ENCODE measurements at regions not wholly inside any gene's neighbourhood (a gene's known extent, or its start where the extent isn't known, plus 50 kb on each side); places are given as distances from the start of the nearest gene placed in this dataset.

GRCh38 chr7:125683156-125683555 is 753.5 kb upstream of the POT1 start:
- intact Hi-C loops (cut with DNase I; ENCODE audit: low total_unique reads) = no loop called here
- peaks cover 0 to 5% (median 0%) of the 10 kb centered on the region in 3 donors for H3K9me3 ChIP-seq
- no peak for TF ChIP-seq CTCF (IDR thresholded peaks at IDR 0.05)
- no peak overlapping the region for H3K27ac ChIP-seq
- no peaks in the 10 kb centered on the region for H3K36me3 ChIP-seq
- no peaks in the 10 kb centered on the region for H3K27me3 ChIP-seq
- no peak overlapping the region for H3K4me3 ChIP-seq
- no peak for DNase-seq
- H3K4me1 ChIP-seq = no peaks in the 10 kb centered on the region

- H3K9me3 ChIP-seq = peaks cover 0 to 3% (median 0%) of the 10 kb centered on the region in 3 donors
- H3K27ac ChIP-seq = no peak overlapping the region
- TF ChIP-seq CTCF (IDR thresholded peaks at IDR 0.05) = no peak
- no peaks in the 10 kb centered on the region for H3K4me1 ChIP-seq
- intact Hi-C loops (cut with DNase I; ENCODE audit: low total_unique reads) = no loop called here
- H3K27me3 ChIP-seq = no peaks in the 10 kb centered on the region
- no peak overlapping the region for H3K4me3 ChIP-seq
- H3K36me3 ChIP-seq = no peaks in the 10 kb centered on the region
- no peak for DNase-seq
These were observed 751.9 kb upstream of the POT1 start for GRCh38 chr7:125681508-125681907.

- Histone ChIP-seq H3K27ac (no peak overlapping the region), H3K4me1 (no peaks in the 10 kb centered on the region), H3K27me3 (no peaks in the 10 kb centered on the region), H3K36me3 (no peaks in the 10 kb centered on the region), H3K9me3 (no peaks in the 10 kb centered on the region), H3K4me3 (no peak overlapping the region)
- no peak for DNase-seq
- intact Hi-C loops (cut with DNase I; ENCODE audit: low total_unique reads) = no loop called here
- no peak for TF ChIP-seq CTCF (IDR thresholded peaks at IDR 0.05)
These were observed 749.1 kb upstream of the POT1 start for GRCh38 chr7:125678771-125679170.

GRCh38 chr7:125675640-125676039 is 746.0 kb upstream of the POT1 start:
- intact Hi-C loops (cut with DNase I; ENCODE audit: low total_unique reads) = no loop called here
- no peak overlapping the region for H3K27ac ChIP-seq
- no peaks in the 10 kb centered on the region for H3K36me3 ChIP-seq
- no peak for TF ChIP-seq CTCF (IDR thresholded peaks at IDR 0.05)
- no peaks in the 10 kb centered on the region for H3K9me3 ChIP-seq
- no peak for DNase-seq
- H3K4me1 ChIP-seq = no peaks in the 10 kb centered on the region
- H3K27me3 ChIP-seq = no peaks in the 10 kb centered on the region
- no peak overlapping the region for H3K4me3 ChIP-seq

- TF ChIP-seq CTCF (IDR thresholded peaks at IDR 0.05) = no peak
- no peak for DNase-seq
- no peaks in the 10 kb centered on the region for H3K36me3 ChIP-seq
- intact Hi-C loops (cut with DNase I; ENCODE audit: low total_unique reads) = no loop called here
- H3K4me1 ChIP-seq = no peaks in the 10 kb centered on the region
- no peak overlapping the region for H3K27ac ChIP-seq
- no peaks in the 10 kb centered on the region for H3K27me3 ChIP-seq
- no peak overlapping the region for H3K4me3 ChIP-seq
- H3K9me3 ChIP-seq = no peaks in the 10 kb centered on the region
These were observed 745.5 kb upstream of the POT1 start for GRCh38 chr7:125675169-125675568.

GRCh38 chr7:125670926-125671572 is 741.4 kb upstream of the POT1 start:
- Histone ChIP-seq H3K4me1 (no peaks in the 10 kb centered on the region), H3K9me3 (no peaks in the 10 kb centered on the region), H3K27me3 (no peaks in the 10 kb centered on the region), H3K27ac (no peak overlapping the region), H3K36me3 (no peaks in the 10 kb centered on the region), H3K4me3 (no peak overlapping the region)
- intact Hi-C loops (cut with DNase I; ENCODE audit: low total_unique reads) = no loop called here
- peak in 1 of 2 experiments; percentile 33 for TF ChIP-seq CTCF (IDR thresholded peaks at IDR 0.05)
- no peak for DNase-seq
